PC-3 (cell line): ENCODE measurements at regions not wholly inside any gene's neighbourhood (a gene's known extent, or its start where the extent isn't known, plus 50 kb on each side); places are given as distances from the start of the nearest gene placed in this dataset.

Experiments used
- CTCF ChIP-seq: fragments of 300-600 bp; sonication (generic); conservative IDR thresholded peaks from 2 replicates; pipeline ENCODE4 v1.5.1; 2017; ENCODE audit warnings: antibody characterized with exemption, low read depth, mild to moderate bottlenecking, low read length
- EZH2 ChIP-seq: fragments of 300-600 bp; sonication (generic); IDR thresholded peaks from one replicate; pipeline ENCODE4 v1.6.1; 2017; ENCODE audit warnings: antibody characterized with exemption, mild to moderate bottlenecking, low read length; ENCODE audit not compliant: unreplicated experiment

DNA sequence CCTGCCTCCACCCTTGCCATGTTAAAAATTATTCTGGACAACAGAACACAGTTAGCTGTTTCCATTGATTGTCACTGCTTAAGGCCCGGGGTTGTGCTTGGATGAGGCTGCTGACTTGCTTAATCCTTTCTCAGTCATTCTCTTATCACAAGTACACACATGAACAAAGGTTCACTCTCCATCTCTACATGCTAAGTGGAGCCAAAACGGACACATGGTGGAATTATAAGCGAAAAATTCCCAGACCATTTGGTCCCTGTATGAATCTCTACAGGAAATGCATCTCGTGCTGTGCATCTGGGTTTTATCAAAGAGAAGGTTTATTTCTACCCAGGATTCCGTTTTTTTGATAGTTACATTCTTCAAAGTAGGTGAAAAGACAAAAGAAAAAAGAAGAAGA, 177.5 kb upstream of the ETAA1 start:
- TF ChIP-seq CTCF: no peak
- no peak for TF ChIP-seq EZH2
